A673 (cell line): ENCODE measurements at regions not wholly inside any gene's neighbourhood (a gene's known extent, or its start where the extent isn't known, plus 50 kb on each side); places are given as distances from the start of the nearest gene placed in this dataset.

Experiments
- EZH2 ChIP-seq: fragments of 200-600 bp; sonication (generic); IDR thresholded peaks from 2 replicates; pipeline ENCODE4 v1.6.1; 2017; ENCODE audit warnings: borderline replicate concordance, low read depth, mild to moderate bottlenecking, mixed read lengths, antibody characterized with exemption, low read length; ENCODE audit not compliant: poor library complexity, severe bottlenecking
- TF ChIP-seq, protein P1 (sequence below): fragments of 300-800, 200-600 bp; sonication (generic); conservative IDR thresholded peaks from 2 replicates; pipeline ENCODE4 v1.5.1; 2017; ENCODE audit warnings: low read depth, mild to moderate bottlenecking, antibody characterized with exemption, low read length, moderate library complexity, mixed read lengths

GRCh38 chr5:100647461-100648230 is 112.5 kb downstream of the FAM174A start:
- TF ChIP-seq, protein P1, sequence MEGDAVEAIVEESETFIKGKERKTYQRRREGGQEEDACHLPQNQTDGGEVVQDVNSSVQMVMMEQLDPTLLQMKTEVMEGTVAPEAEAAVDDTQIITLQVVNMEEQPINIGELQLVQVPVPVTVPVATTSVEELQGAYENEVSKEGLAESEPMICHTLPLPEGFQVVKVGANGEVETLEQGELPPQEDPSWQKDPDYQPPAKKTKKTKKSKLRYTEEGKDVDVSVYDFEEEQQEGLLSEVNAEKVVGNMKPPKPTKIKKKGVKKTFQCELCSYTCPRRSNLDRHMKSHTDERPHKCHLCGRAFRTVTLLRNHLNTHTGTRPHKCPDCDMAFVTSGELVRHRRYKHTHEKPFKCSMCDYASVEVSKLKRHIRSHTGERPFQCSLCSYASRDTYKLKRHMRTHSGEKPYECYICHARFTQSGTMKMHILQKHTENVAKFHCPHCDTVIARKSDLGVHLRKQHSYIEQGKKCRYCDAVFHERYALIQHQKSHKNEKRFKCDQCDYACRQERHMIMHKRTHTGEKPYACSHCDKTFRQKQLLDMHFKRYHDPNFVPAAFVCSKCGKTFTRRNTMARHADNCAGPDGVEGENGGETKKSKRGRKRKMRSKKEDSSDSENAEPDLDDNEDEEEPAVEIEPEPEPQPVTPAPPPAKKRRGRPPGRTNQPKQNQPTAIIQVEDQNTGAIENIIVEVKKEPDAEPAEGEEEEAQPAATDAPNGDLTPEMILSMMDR: no peak
- TF ChIP-seq EZH2: no peak
